ENCODE measurements at regions not wholly inside any gene's neighbourhood (a gene's known extent, or its start where the extent isn't known, plus 50 kb on each side); places are given as distances from the start of the nearest gene placed in this dataset.

DNA sequence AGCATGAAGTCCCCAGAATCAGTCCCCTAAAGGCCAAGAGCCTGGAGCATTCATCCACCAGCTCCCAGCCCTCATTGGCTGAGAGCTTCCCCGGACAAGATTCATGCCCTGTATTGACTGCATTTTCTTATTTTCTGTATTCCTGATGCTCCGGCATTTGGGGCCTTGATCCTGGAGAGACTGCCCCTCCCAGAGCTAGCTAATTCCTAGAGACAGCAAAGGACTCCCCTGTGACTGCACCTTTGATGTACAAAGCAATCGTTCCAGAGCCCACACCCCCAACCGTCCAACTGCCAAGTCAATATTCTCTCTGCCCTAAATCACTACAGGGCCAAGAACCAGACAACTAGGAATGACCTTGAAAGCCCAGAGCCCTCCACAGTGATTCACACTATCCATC, 93.4 kb upstream of the CDH5 start:
- no peak for TF ChIP-seq EGR1 (IDR thresholded peaks at IDR 0.05)
- no peak for TF ChIP-seq NFIC (IDR thresholded peaks at IDR 0.05)
- TF ChIP-seq RAD21 (IDR thresholded peaks at IDR 0.05; ENCODE audit: low read depth) = no peak
- TF ChIP-seq, protein P1, sequence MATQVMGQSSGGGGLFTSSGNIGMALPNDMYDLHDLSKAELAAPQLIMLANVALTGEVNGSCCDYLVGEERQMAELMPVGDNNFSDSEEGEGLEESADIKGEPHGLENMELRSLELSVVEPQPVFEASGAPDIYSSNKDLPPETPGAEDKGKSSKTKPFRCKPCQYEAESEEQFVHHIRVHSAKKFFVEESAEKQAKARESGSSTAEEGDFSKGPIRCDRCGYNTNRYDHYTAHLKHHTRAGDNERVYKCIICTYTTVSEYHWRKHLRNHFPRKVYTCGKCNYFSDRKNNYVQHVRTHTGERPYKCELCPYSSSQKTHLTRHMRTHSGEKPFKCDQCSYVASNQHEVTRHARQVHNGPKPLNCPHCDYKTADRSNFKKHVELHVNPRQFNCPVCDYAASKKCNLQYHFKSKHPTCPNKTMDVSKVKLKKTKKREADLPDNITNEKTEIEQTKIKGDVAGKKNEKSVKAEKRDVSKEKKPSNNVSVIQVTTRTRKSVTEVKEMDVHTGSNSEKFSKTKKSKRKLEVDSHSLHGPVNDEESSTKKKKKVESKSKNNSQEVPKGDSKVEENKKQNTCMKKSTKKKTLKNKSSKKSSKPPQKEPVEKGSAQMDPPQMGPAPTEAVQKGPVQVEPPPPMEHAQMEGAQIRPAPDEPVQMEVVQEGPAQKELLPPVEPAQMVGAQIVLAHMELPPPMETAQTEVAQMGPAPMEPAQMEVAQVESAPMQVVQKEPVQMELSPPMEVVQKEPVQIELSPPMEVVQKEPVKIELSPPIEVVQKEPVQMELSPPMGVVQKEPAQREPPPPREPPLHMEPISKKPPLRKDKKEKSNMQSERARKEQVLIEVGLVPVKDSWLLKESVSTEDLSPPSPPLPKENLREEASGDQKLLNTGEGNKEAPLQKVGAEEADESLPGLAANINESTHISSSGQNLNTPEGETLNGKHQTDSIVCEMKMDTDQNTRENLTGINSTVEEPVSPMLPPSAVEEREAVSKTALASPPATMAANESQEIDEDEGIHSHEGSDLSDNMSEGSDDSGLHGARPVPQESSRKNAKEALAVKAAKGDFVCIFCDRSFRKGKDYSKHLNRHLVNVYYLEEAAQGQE (IDR thresholded peaks at IDR 0.05; ENCODE audit: low read depth) = no peak
- no peak for TF ChIP-seq ZBTB7A (IDR thresholded peaks at IDR 0.05; ENCODE audit: low read depth)
- TF ChIP-seq TAF1 (IDR thresholded peaks at IDR 0.05; ENCODE audit: low read depth) = no peak
- TF ChIP-seq CREB1 (IDR thresholded peaks at IDR 0.05; ENCODE audit: low read depth) = no peak
- TF ChIP-seq CEBPB (IDR thresholded peaks at IDR 0.05) = no peak
- TF ChIP-seq, protein P2, sequence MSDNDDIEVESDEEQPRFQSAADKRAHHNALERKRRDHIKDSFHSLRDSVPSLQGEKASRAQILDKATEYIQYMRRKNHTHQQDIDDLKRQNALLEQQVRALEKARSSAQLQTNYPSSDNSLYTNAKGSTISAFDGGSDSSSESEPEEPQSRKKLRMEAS (IDR thresholded peaks at IDR 0.05) = no peak
- no peak for TF ChIP-seq EP300 (IDR thresholded peaks at IDR 0.05; ENCODE audit: borderline replicate concordance)
- no peak for TF ChIP-seq YY1 (IDR thresholded peaks at IDR 0.05; ENCODE audit: low read depth)
- TF ChIP-seq, protein P3, sequence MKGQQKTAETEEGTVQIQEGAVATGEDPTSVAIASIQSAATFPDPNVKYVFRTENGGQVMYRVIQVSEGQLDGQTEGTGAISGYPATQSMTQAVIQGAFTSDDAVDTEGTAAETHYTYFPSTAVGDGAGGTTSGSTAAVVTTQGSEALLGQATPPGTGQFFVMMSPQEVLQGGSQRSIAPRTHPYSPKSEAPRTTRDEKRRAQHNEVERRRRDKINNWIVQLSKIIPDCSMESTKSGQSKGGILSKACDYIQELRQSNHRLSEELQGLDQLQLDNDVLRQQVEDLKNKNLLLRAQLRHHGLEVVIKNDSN (IDR thresholded peaks at IDR 0.05) = no peak

Data from Ishikawa (cell line).